Amygdala (tissue), 56 donors: ENCODE measurements at regions not wholly inside any gene's neighbourhood (a gene's known extent, or its start where the extent isn't known, plus 50 kb on each side); places are given as distances from the start of the nearest gene placed in this dataset.
A peak's percentile ranks its signal among the peaks of the same experiment; 100 is the strongest.
"Not testable (repeated sequence)": the region's sequence is repeated elsewhere in the genome, so short reads cannot be mapped to it uniquely, and the experiment has no call there.

Experiments
- DNase-seq, 56 donors: peaks; one replicate each; lab custom pipeline; 2025; lab: John Stamatoyannopoulos, UW

- no peak for DNase-seq
Measured at GRCh38 chr5:68821056-68821455, 272.8 kb upstream of the SLC30A5 start.

GRCh38 chr5:68822796-68823195 lies 271.0 kb upstream of the SLC30A5 start:
- no peak for DNase-seq

GRCh38 chr5:68823301-68823700 lies 270.5 kb upstream of the SLC30A5 start:
- DNase-seq: no peak

GRCh38 chr5:68830377-68830898 lies 263.4 kb upstream of the SLC30A5 start:
- no peak for DNase-seq

GRCh38 chr5:68834491-68834981 lies 259.3 kb upstream of the SLC30A5 start:
- no peak for DNase-seq

- DNase-seq: no peak
Measured at GRCh38 chr5:68838157-68838718, 255.6 kb upstream of the SLC30A5 start.

GRCh38 chr5:68839019-68839552 lies 254.7 kb upstream of the SLC30A5 start:
- no peak for DNase-seq

GRCh38 chr5:68843624-68844364 lies 250.0 kb upstream of the SLC30A5 start:
- no peak for DNase-seq

- no peak for DNase-seq
Measured at GRCh38 chr5:68845131-68845530, 248.7 kb upstream of the SLC30A5 start.

- no peak for DNase-seq
Measured at GRCh38 chr5:68846828-68847227, 247.0 kb upstream of the SLC30A5 start.

GRCh38 chr5:68848091-68848490 lies 245.7 kb upstream of the SLC30A5 start:
- DNase-seq: no peak

- DNase-seq: no peak
Measured at GRCh38 chr5:68849103-68849502, 244.7 kb upstream of the SLC30A5 start.

GRCh38 chr5:68849906-68850305 lies 243.9 kb upstream of the SLC30A5 start:
- no peak for DNase-seq

GRCh38 chr5:68861099-68861498 lies 232.7 kb upstream of the SLC30A5 start:
- no peak for DNase-seq

GRCh38 chr5:68862560-68862959 lies 231.3 kb upstream of the SLC30A5 start:
- DNase-seq: no peak

- not testable (repeated sequence) for DNase-seq
Measured at GRCh38 chr5:68865192-68865591, 228.6 kb upstream of the SLC30A5 start.

- DNase-seq: no peak
Measured at GRCh38 chr5:68872088-68872839, 221.6 kb upstream of the SLC30A5 start.

- DNase-seq: no peak
Measured at GRCh38 chr5:68873198-68873597, 220.6 kb upstream of the SLC30A5 start.

- no peak for DNase-seq
Measured at GRCh38 chr5:68875351-68875750, 218.5 kb upstream of the SLC30A5 start.

GRCh38 chr5:68883436-68883835 lies 210.4 kb upstream of the SLC30A5 start:
- no peak for DNase-seq

GRCh38 chr5:68884144-68884754 lies 209.6 kb upstream of the SLC30A5 start:
- peak in 8 of 56 donors; percentile 1 to 13 (median 5) for DNase-seq
